ENCODE measurements at regions not wholly inside any gene's neighbourhood (a gene's known extent, or its start where the extent isn't known, plus 50 kb on each side); places are given as distances from the start of the nearest gene placed in this dataset.

DNA sequence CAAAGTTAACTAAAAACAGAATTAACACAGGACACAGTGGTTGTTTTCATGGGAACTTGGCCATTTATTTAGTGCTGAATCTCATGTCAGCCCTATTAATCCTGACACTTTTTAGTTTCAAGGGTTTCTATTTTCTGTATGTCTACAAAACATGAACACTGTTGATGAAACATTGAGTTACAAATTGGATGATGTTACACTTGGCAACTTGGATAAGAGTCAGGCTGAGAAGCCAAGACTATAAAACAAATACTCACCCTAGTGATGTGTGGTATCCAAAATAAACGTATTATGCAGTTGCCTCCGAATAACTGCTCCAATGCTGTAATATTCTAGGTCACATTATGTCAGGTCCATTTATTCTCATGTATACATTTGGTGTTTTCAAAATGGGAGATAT, 349.6 kb downstream of the ZIC1 start:
- no peak for TF ChIP-seq CTCF (IDR thresholded peaks at IDR 0.05)
- no peak for ATAC-seq (ENCODE audit: low FRiP score)
- no peak for DNase-seq (ENCODE audit: low spot score)

GRCh38 chr3:147760085-147760484, 350.9 kb downstream of the ZIC1 start:
- DNase-seq (ENCODE audit: low spot score) (no peak), ATAC-seq (ENCODE audit: low FRiP score) (no peak)
- TF ChIP-seq CTCF (IDR thresholded peaks at IDR 0.05) = no peak

GRCh38 chr3:147760941-147761340, 351.8 kb downstream of the ZIC1 start:
- no peak for TF ChIP-seq CTCF (IDR thresholded peaks at IDR 0.05)
- ATAC-seq (ENCODE audit: low FRiP score) (no peak), DNase-seq (ENCODE audit: low spot score) (no peak)

- no peak for TF ChIP-seq CTCF (IDR thresholded peaks at IDR 0.05)
- DNase-seq (ENCODE audit: low spot score) = no peak
- ATAC-seq (ENCODE audit: low FRiP score) = no peak
Measured at GRCh38 chr3:147773116-147773630, 364.0 kb downstream of the ZIC1 start.

GRCh38 chr3:147775411-147775810, 366.2 kb downstream of the ZIC1 start:
- TF ChIP-seq CTCF (IDR thresholded peaks at IDR 0.05) = no peak
- ATAC-seq (ENCODE audit: low FRiP score) (no peak), DNase-seq (ENCODE audit: low spot score) (no peak)

GRCh38 chr3:147775816-147776530, 366.8 kb downstream of the ZIC1 start:
- ATAC-seq (ENCODE audit: low FRiP score) = no peak

More at GRCh38 chr3:147775816-147776530, 366.8 kb downstream of the ZIC1 start:
- DNase-seq (ENCODE audit: low spot score) = no peak
- TF ChIP-seq CTCF (IDR thresholded peaks at IDR 0.05) = no peak
